Parathyroid adenoma (tissue), 2 donors: ENCODE measurements at regions not wholly inside any gene's neighbourhood (a gene's known extent, or its start where the extent isn't known, plus 50 kb on each side); places are given as distances from the start of the nearest gene placed in this dataset.

Experiments
- H2AFZ ChIP-seq: fragments of 300-600 bp; sonication (generic); one replicate; pipeline ENCODE4 v1.7.0; 2017; ENCODE audit warnings: antibody characterized with exemption, mild to moderate bottlenecking
- H3K27ac ChIP-seq: fragments of 300-600 bp; sonication (generic); one replicate; pipeline ENCODE4 v1.7.0; 2017
- H3K27me3 ChIP-seq: fragments of 300-600 bp; sonication (generic); one replicate; pipeline ENCODE4 v1.7.0; 2017; ENCODE audit warnings: low read length; ENCODE audit not compliant: control insufficient read depth, insufficient read depth
- H3K36me3 ChIP-seq: fragments of 300-600 bp; sonication (generic); one replicate; pipeline ENCODE4 v1.7.0; 2017; ENCODE audit warnings: low read length; ENCODE audit not compliant: control insufficient read depth, insufficient read depth
- H3K4me1 ChIP-seq: fragments of 300-600 bp; sonication (generic); one replicate; pipeline ENCODE4 v1.7.0; 2017; ENCODE audit warnings: control low read depth
- H3K4me2 ChIP-seq: fragments of 300-600 bp; sonication (generic); one replicate; pipeline ENCODE4 v1.7.0; 2017; ENCODE audit warnings: low read length
- H3K4me3 ChIP-seq: fragments of 300-600 bp; sonication (generic); one replicate; pipeline ENCODE4 v1.7.0; 2017; ENCODE audit warnings: low read depth, low read length
- H3K79me2 ChIP-seq: fragments of 300-600 bp; sonication (generic); one replicate; pipeline ENCODE4 v1.7.0; 2017; ENCODE audit warnings: control low read depth
- H3K9ac ChIP-seq: fragments of 300-600 bp; sonication (generic); one replicate; pipeline ENCODE4 v1.7.0; 2017; ENCODE audit warnings: mild to moderate bottlenecking
- H3K9me3 ChIP-seq: fragments of 300-600 bp; sonication (generic); one replicate; pipeline ENCODE4 v1.7.0; 2017; ENCODE audit warnings: low read length; ENCODE audit not compliant: control insufficient read depth
- CTCF ChIP-seq: fragments of 300-600 bp; sonication (generic); IDR thresholded peaks from one replicate; pipeline ENCODE4 v1.7.0; 2017; ENCODE audit warnings: antibody characterized with exemption, mild to moderate bottlenecking
- donor health status: primary hyperparathyroidism.

GRCh38 chr6:170473301-170473717, 79.8 kb downstream of the PSMB1 start:
- Histone ChIP-seq H3K79me2 (no peaks in the 10 kb centered on the region), H3K4me1 (peaks cover 3% of the 10 kb centered on the region), H2AFZ (peak overlapping the region; percentile 64), H3K36me3 (no peaks in the 10 kb centered on the region), H3K4me2 (no peak overlapping the region), H3K27me3 (no peaks in the 10 kb centered on the region), H3K9me3 (no peaks in the 10 kb centered on the region), H3K9ac (no peak overlapping the region), H3K27ac (no peak overlapping the region), H3K4me3 (no peak overlapping the region)
- no peak for TF ChIP-seq CTCF

- Histone ChIP-seq H3K9ac (no peak overlapping the region), H3K27me3 (no peaks in the 10 kb centered on the region), H3K4me3 (no peak overlapping the region), H3K27ac (no peak overlapping the region), H3K4me1 (peaks cover 3% of the 10 kb centered on the region), H3K36me3 (no peaks in the 10 kb centered on the region), H3K4me2 (no peak overlapping the region), H3K79me2 (no peaks in the 10 kb centered on the region), H2AFZ (no peak overlapping the region), H3K9me3 (no peaks in the 10 kb centered on the region)
- TF ChIP-seq CTCF = no peak
Observed at GRCh38 chr6:170471491-170471890, 81.6 kb downstream of the PSMB1 start.

GRCh38 chr6:170470734-170471133, 82.4 kb downstream of the PSMB1 start:
- Histone ChIP-seq H3K79me2 (no peaks in the 10 kb centered on the region), H3K4me3 (no peak overlapping the region), H3K9ac (no peak overlapping the region), H3K9me3 (no peaks in the 10 kb centered on the region), H3K27me3 (no peaks in the 10 kb centered on the region), H3K4me2 (no peak overlapping the region), H3K36me3 (no peaks in the 10 kb centered on the region), H2AFZ (no peak overlapping the region), H3K27ac (no peak overlapping the region), H3K4me1 (peaks cover 3% of the 10 kb centered on the region)
- TF ChIP-seq CTCF = no peak

- H3K9me3 ChIP-seq = no peaks in the 10 kb centered on the region
- no peaks in the 10 kb centered on the region for H3K79me2 ChIP-seq
- TF ChIP-seq CTCF = no peak
- H3K4me2 ChIP-seq = no peak overlapping the region
- H3K4me3 ChIP-seq = no peak overlapping the region
- H3K9ac ChIP-seq = no peak overlapping the region
- no peak overlapping the region for H2AFZ ChIP-seq
- no peaks in the 10 kb centered on the region for H3K36me3 ChIP-seq
- no peaks in the 10 kb centered on the region for H3K27me3 ChIP-seq
- no peaks in the 10 kb centered on the region for H3K4me1 ChIP-seq
- no peak overlapping the region for H3K27ac ChIP-seq
Observed at GRCh38 chr6:170464524-170464979, 88.6 kb downstream of the PSMB1 start.

- Histone ChIP-seq H3K27ac (no peak overlapping the region), H3K4me3 (no peak overlapping the region), H3K4me1 (no peaks in the 10 kb centered on the region), H2AFZ (no peak overlapping the region), H3K9ac (no peak overlapping the region), H3K4me2 (no peak overlapping the region), H3K36me3 (no peaks in the 10 kb centered on the region), H3K79me2 (no peaks in the 10 kb centered on the region), H3K9me3 (no peaks in the 10 kb centered on the region), H3K27me3 (no peaks in the 10 kb centered on the region)
- TF ChIP-seq CTCF = no peak
Observed at GRCh38 chr6:170464080-170464479, 89.0 kb downstream of the PSMB1 start.
